Panc1 (cell line): ENCODE measurements at regions not wholly inside any gene's neighbourhood (a gene's known extent, or its start where the extent isn't known, plus 50 kb on each side); places are given as distances from the start of the nearest gene placed in this dataset.

Experiments
- POLR2AphosphoS5 ChIP-seq: IDR thresholded peaks from 2 replicates; pipeline ENCODE4 v1.6.1; 2012; ENCODE audit warnings: mild to moderate bottlenecking, low read depth, low read length, moderate library complexity
- REST ChIP-seq, 2 experiments: IDR thresholded peaks; 2 replicates each; pipeline ENCODE4 v1.6.1; 2011 to 2012; ENCODE audit warnings: low read depth in 2 of 2, control low read depth in 1 of 2, low read length in 1 of 2, mild to moderate bottlenecking in 1 of 2, moderate library complexity in 1 of 2; ENCODE audit not compliant: insufficient read depth in 1 of 2
- SIN3A ChIP-seq: IDR thresholded peaks from 2 replicates; pipeline ENCODE4 v1.6.1; 2012; ENCODE audit warnings: low read depth, mild to moderate bottlenecking, low read length, moderate library complexity, borderline replicate concordance; ENCODE audit not compliant: insufficient read depth
- TF ChIP-seq, protein P1 (sequence below): fragments of 450-650 bp; IDR thresholded peaks from 2 replicates; pipeline ENCODE4 v1.5.1; 2017; ENCODE audit warnings: mild to moderate bottlenecking

DNA sequence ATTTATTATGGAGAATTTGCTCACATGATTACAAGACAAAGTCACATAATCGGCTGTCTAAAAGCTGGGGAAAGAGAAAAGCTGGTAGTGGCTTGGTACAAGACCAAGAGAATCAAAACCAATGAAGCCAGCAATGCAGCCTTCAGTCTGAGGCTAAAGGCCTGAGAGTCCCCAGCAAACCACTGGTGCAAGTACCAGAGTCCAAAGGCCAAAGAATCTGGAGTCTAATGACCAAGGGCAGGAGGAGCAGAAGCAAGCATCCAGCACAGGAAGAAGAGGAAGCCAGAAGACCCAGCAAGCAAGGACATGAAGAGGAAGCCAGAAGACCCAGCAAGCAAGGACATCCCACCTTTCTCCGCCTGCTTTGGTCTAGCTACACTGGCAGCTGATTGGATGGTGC is 250.6 kb upstream of the SALL1 start:
- TF ChIP-seq SIN3A (no peak), POLR2AphosphoS5 (no peak), REST (IDR thresholded peaks at IDR 0.05; ENCODE audit: insufficient read depth in 1 of 2, low read depth in 2 of 2, low read length in 1 of 2) (no peak)
- TF ChIP-seq, protein P1, sequence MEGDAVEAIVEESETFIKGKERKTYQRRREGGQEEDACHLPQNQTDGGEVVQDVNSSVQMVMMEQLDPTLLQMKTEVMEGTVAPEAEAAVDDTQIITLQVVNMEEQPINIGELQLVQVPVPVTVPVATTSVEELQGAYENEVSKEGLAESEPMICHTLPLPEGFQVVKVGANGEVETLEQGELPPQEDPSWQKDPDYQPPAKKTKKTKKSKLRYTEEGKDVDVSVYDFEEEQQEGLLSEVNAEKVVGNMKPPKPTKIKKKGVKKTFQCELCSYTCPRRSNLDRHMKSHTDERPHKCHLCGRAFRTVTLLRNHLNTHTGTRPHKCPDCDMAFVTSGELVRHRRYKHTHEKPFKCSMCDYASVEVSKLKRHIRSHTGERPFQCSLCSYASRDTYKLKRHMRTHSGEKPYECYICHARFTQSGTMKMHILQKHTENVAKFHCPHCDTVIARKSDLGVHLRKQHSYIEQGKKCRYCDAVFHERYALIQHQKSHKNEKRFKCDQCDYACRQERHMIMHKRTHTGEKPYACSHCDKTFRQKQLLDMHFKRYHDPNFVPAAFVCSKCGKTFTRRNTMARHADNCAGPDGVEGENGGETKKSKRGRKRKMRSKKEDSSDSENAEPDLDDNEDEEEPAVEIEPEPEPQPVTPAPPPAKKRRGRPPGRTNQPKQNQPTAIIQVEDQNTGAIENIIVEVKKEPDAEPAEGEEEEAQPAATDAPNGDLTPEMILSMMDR: no peak
